Fibroblast of villous mesenchyme (primary cell): ENCODE measurements at regions not wholly inside any gene's neighbourhood (a gene's known extent, or its start where the extent isn't known, plus 50 kb on each side); places are given as distances from the start of the nearest gene placed in this dataset.

Source experiments
- DNase-seq: peaks from one replicate; pipeline ENCODE4 v3.0.0-alpha.2; 2010; ENCODE audit warnings: low read depth
- H3K4me3 ChIP-seq: 2 replicates; pipeline ENCODE4 v1.5.1; 2011; ENCODE audit warnings: low read depth, mild to moderate bottlenecking, low read length
- TF ChIP-seq, protein P1 (sequence below): IDR thresholded peaks from 2 replicates; pipeline ENCODE4 v1.5.1; 2012; ENCODE audit warnings: low read depth, mild to moderate bottlenecking, low read length; ENCODE audit not compliant: insufficient read depth

DNA sequence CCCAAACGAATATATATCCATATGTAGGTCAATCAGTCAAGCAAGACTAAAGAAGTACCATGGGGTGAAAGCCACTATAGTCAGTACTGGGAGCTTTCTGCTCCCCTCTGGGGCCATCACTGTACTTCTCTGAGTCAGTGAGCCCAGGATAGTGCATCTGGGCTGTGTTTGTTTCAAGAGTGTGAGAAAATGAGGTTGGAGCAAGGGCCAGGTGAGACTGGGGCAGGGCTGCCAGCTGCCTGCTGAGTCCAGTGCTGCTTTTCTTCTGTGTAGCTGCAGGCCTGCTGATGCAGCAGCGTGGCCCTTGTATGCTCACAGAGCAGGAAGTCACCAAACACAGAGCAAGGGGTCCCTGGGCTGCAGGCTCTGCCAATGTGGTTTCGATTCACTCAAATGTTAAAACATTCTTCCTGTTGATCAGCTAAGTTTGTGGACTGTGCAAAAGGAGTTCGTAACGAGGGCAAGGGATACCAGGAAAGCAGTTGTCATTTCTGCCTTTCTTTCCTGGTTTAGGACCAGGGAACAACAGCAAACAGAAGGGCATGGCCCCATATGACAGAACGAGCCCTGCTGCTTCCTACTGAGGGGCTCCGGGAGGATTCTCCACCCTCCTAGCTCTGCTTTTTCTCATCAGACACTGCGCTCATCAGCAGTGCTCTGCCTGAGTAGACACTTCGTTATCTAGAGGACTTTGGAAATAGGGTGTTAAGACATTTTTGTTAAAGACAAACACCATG is 65.4 kb upstream of the TNS3 start:
- TF ChIP-seq, protein P1, sequence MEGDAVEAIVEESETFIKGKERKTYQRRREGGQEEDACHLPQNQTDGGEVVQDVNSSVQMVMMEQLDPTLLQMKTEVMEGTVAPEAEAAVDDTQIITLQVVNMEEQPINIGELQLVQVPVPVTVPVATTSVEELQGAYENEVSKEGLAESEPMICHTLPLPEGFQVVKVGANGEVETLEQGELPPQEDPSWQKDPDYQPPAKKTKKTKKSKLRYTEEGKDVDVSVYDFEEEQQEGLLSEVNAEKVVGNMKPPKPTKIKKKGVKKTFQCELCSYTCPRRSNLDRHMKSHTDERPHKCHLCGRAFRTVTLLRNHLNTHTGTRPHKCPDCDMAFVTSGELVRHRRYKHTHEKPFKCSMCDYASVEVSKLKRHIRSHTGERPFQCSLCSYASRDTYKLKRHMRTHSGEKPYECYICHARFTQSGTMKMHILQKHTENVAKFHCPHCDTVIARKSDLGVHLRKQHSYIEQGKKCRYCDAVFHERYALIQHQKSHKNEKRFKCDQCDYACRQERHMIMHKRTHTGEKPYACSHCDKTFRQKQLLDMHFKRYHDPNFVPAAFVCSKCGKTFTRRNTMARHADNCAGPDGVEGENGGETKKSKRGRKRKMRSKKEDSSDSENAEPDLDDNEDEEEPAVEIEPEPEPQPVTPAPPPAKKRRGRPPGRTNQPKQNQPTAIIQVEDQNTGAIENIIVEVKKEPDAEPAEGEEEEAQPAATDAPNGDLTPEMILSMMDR: no peak
- no peak overlapping the region for H3K4me3 ChIP-seq
- DNase-seq: peak; percentile 92

DNA sequence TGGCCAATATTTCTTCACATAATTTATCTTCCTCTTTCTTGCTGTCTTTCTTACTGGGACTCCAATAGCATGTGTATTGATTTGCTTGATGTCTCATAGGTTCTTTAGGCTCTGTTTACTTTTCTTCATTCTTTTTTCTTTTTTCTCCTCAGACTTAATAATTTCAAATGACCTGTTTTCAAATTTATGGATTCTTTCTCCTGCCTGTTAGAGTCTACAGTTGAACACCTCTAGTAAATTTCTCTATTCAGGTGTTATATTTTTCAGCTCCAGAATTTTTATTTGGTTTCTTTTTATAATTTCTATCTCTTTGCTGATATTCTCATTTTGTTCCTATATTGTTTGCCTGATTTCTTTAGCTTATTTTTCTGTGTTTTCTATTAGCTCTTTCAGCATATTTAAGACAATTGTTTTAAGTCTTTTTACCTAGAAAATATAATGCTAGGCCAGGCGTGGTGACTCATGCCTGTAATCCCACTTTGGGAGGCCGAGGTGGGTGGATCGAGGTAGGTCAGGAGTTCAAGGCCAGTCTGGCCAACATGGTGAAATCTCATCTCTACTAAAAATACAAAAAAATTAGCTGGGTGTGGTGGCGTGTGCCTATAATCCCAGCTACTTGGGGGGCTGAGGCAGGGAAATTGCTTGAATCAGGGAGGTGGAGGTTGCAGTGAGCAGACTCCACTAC is 61.9 kb upstream of the TNS3 start:
- TF ChIP-seq, protein P1: no peak
- H3K4me3 ChIP-seq: no peak overlapping the region
- no peak for DNase-seq

- no peak for DNase-seq
- TF ChIP-seq, protein P1: no peak
- no peak overlapping the region for H3K4me3 ChIP-seq
These were observed 58.4 kb upstream of the TNS3 start for GRCh38 chr7:47640265-47640664.

GRCh38 chr7:47639495-47640110 is 57.7 kb upstream of the TNS3 start:
- H3K4me3 ChIP-seq: no peak overlapping the region
- TF ChIP-seq, protein P1: no peak
- no peak for DNase-seq

DNA sequence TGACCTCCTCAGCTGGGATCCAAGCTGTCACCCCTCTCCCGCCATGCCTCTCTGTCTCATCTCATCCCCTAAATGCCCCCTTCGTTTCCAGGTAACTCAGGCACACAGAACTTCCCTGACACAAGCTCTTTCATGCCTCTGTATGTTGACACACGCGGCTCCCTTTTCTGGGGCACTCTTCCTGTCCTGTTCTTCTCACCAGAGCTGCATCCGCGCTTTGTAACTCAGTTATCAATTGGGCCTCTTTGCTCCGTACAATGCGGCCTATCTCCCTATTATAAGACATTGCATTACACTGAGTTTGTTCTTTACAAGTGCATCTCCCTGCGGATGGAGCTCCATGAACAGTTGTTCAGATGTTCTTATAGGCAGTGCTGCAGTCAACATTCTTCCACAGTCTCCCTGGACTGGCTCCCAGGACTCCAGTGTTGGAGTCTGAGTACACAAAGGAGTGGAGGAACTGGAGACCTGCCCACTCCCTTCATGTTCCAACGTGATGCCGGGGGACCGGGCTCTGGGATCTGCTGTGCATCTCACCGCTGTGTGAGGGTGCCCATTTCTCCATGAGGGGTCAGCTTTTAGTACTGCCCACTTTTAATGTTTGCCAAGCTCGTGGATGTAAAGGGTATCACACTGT is 56.9 kb upstream of the TNS3 start:
- H3K4me3 ChIP-seq: no peak overlapping the region
- TF ChIP-seq, protein P1: no peak
- no peak for DNase-seq

DNA sequence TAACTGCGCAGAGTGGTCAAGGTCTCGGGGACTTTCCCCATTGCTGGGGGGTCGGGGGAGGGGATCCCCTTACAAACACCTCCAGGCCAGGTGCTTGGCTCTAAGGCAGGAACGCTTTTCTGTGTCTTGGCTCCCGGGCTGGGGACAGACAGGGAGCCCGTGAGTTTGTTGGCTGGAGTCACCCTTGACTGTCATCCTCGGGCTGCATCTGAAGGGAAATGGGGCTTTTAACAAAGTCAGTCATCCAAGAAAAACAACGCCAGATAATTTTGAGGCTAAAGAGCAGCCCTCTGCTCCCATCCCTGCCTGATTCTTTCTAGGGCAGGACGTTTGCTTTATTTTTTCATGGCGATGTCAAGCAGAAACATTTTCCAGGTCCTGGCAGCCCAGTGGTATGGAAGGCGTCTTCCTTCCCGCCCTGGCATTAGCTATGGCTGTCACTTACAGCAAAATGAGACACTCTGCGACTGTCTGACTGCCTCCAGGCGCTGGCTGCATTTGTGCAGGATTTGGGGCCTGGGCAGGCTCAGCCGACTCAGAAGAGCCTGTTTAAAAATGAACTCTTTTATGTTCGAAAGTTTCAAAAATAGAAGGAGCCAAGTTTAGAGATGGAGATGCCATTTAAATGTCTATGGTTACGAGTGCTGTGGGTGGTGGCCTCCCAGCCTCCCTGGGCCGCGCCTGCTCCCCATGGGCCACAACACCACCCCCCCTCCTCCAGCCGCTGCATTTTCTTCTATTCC is 54.7 kb upstream of the TNS3 start:
- no peak overlapping the region for H3K4me3 ChIP-seq
- DNase-seq: no peak
- TF ChIP-seq, protein P1: no peak
